K562 (cell line): ENCODE measurements at regions not wholly inside any gene's neighbourhood (a gene's known extent, or its start where the extent isn't known, plus 50 kb on each side); places are given as distances from the start of the nearest gene placed in this dataset.
A peak's percentile ranks its signal among the peaks of the same experiment; 100 is the strongest.

Source experiments
- ATAC-seq: fragments of 200-7000 bp; cut with Tn5 transposase; 3 replicates; pipeline ENCODE4 v1.9.1; 2020; ENCODE audit warnings: moderate library complexity
- BruUV-seq: library from RNA; stranded (reverse); fragments of 400-500 nt; replicated peaks from 2 replicates; lab custom pipeline; 2021; lab: Mats Ljungman, UMichigan
- CTCF ChIA-PET: fragments of 300-600 bp; formaldehyde crosslinking; extraction: SDS; loops from one replicate; lab custom pipeline; 2021; ENCODE audit warnings: low intra/inter-chr PET ratio; lab: Yijun Ruan, JAX
- POLR2A ChIA-PET: fragments of 300-600, 350-650 bp; sonication (Branson Sonifier 250); formaldehyde crosslinking; extraction: SDS; loops from one replicate; lab custom pipeline; 2021; ENCODE audit warnings: antibody characterized with exemption, inconsistent platforms; lab: Yijun Ruan, JAX
- DNase-seq, 4 experiments: peaks; one replicate each; pipeline versions ENCODE4 v3.0.0 to v3.0.0-alpha.2; 2011 to 2018; ENCODE audit warnings: low spot score in 3 of 4, mixed read lengths in 3 of 4; ENCODE audit errors: extremely low read depth in 1 of 4
- FAIRE-seq: peaks from 2 replicates; lab custom pipeline; 2011; peaks lifted over from hg19 to GRCh38; lab: Jason Lieb, UNC
- H2AFZ ChIP-seq: 2 replicates; pipeline ENCODE4 v1.6.0; 2011; ENCODE audit warnings: low read depth, low read length, control low read depth, inconsistent platforms
- H3K27ac ChIP-seq: fragments of 200-600 bp; 3 replicates; pipeline ENCODE4 v1.8.0; 2011; ENCODE audit warnings: low read depth, mild to moderate bottlenecking, control low read depth, inconsistent platforms, low read length, moderate library complexity, mixed read lengths; ENCODE audit errors: extremely low read depth
- H3K27me3 ChIP-seq, 2 experiments: fragments of 300-600 bp in 1 of 2; 2 replicates in 1 of 2; 3 replicates in 1 of 2; pipeline versions ENCODE4 v1.6.0 to v1.8.0; 2011; ENCODE audit warnings: inconsistent platforms in 2 of 2, low read length in 2 of 2, mild to moderate bottlenecking in 1 of 2, mixed read lengths in 1 of 2, moderate library complexity in 1 of 2; ENCODE audit not compliant: control insufficient read depth in 2 of 2, insufficient read depth in 2 of 2
- H3K36me3 ChIP-seq: fragments of 300-600 bp; 3 replicates; pipeline ENCODE4 v1.8.0; 2011; ENCODE audit warnings: mild to moderate bottlenecking, low read length, inconsistent platforms; ENCODE audit not compliant: control insufficient read depth, insufficient read depth
- H3K4me1 ChIP-seq, 2 experiments: fragments of 200-600 bp in 1 of 2; replicated peaks in 1 of 2; 2 replicates in 1 of 2; 3 replicates in 1 of 2; pipeline versions ENCODE4 v1.5.1 to v1.8.0; 2011; ENCODE audit warnings: inconsistent platforms in 2 of 2, low read length in 2 of 2, mild to moderate bottlenecking in 1 of 2, mixed read lengths in 1 of 2, moderate library complexity in 1 of 2; ENCODE audit not compliant: control insufficient read depth in 2 of 2, insufficient read depth in 2 of 2
- H3K4me2 ChIP-seq: 2 replicates; pipeline ENCODE4 v1.6.1; 2011; ENCODE audit warnings: low read length, control low read depth, inconsistent platforms, mixed read lengths; ENCODE audit not compliant: insufficient read depth
- H3K4me3 ChIP-seq: fragments of 200-600 bp; sonication (generic), shearing (Covaris generic); 2 replicates; pipeline ENCODE4 v1.5.1; 2016; ENCODE audit warnings: control low read depth, inconsistent platforms
- H3K79me2 ChIP-seq: fragments of 200-600 bp; 3 replicates; pipeline ENCODE4 v1.8.0; 2011; ENCODE audit warnings: low read length, inconsistent platforms; ENCODE audit not compliant: control insufficient read depth, insufficient read depth
- H3K9ac ChIP-seq, 2 experiments: 2 replicates each; pipeline versions ENCODE4 v1.6.0 to v1.6.1; 2011; ENCODE audit warnings: low read depth in 2 of 2, low read length in 2 of 2, control low read depth in 1 of 2, inconsistent platforms in 1 of 2, mild to moderate bottlenecking in 1 of 2, mixed read lengths in 1 of 2; ENCODE audit not compliant: insufficient read depth in 1 of 2
- H3K9me1 ChIP-seq: one replicate; pipeline ENCODE4 v1.6.0; 2011; ENCODE audit warnings: inconsistent platforms, mild to moderate bottlenecking, low read length, moderate library complexity; ENCODE audit not compliant: control insufficient read depth, insufficient read depth
- H3K9me3 ChIP-seq: replicated peaks from 2 replicates; pipeline ENCODE4 v1.5.1; 2011; ENCODE audit warnings: low read depth, low read length, inconsistent platforms; ENCODE audit not compliant: control insufficient read depth, insufficient read depth
- H4K20me1 ChIP-seq: replicated peaks from 2 replicates; pipeline ENCODE4 v1.6.1; 2011; ENCODE audit warnings: low read length, inconsistent platforms, mixed read lengths; ENCODE audit not compliant: control insufficient read depth, insufficient read depth
- C11orf30 ChIP-seq: fragments of 450-650 bp; IDR thresholded peaks from 2 replicates; pipeline ENCODE4 v1.6.1; 2016; ENCODE audit warnings: low read depth, mild to moderate bottlenecking
- MAFF ChIP-seq: IDR thresholded peaks from 2 replicates; pipeline ENCODE4 v1.6.1; 2012; ENCODE audit warnings: low read length, improper control_type of control experiment
- MAFG ChIP-seq: fragments of 450-650 bp; conservative IDR thresholded peaks from 2 replicates; pipeline ENCODE4 v1.6.1; 2016; ENCODE audit warnings: missing genetic modification characterization, missing compliant biosample characterization
- MAFK ChIP-seq: IDR thresholded peaks from 2 replicates; pipeline ENCODE4 v1.6.1; 2011; ENCODE audit warnings: low read length, improper control_type of control experiment
- SRF ChIP-seq, 2 experiments: fragments of 250-450, 450-650 bp in 1 of 2; sonication (Bioruptor Pico) in 1 of 2; sonication (generic) in 1 of 2; formaldehyde crosslinking; IDR thresholded peaks; 2 replicates each; pipeline versions ENCODE4 v1.5.0 to v1.5.1; 2020 to 2022; ENCODE audit warnings: mild to moderate bottlenecking in 1 of 2, missing genetic modification reagents in 1 of 2
- TCF3 ChIP-seq: sonication (generic); formaldehyde crosslinking; IDR thresholded peaks from 2 replicates; pipeline ENCODE4 v1.4.0; 2020; ENCODE audit warnings: mild to moderate bottlenecking, missing genetic modification reagents
- ZNF316 ChIP-seq: fragments of 450-650 bp; IDR thresholded peaks from 2 replicates; pipeline ENCODE4 v1.6.1; 2016
- WGBS: fragments of 100-300 bp; shearing (Covaris generic); methylation state at CpG from one replicate; pipeline ENCODE4 v1.1.6; 2016; ENCODE audit warnings: low coverage, mixed read lengths; ENCODE audit not compliant: insufficient coverage; ENCODE audit errors: missing lambda C conversion rate; 5-methylcytosine and 5-hydroxymethylcytosine counted together
- in situ Hi-C: fragments of 300-500 bp; cut with MboI; formaldehyde crosslinking; loops from 4 replicates; pipeline ENCODE4 v1.15.0; 2018; ENCODE audit warnings: inconsistent platforms, mixed read lengths
- intact Hi-C: fragments of 100-400 bp; cut with micrococcal nuclease; formaldehyde crosslinking; loops from 2 replicates; pipeline ENCODE4 v1.14.2; 2022

GRCh38 chr5:143871672-143872071 is 59.7 kb downstream of the HMHB1 start:
- H2AFZ ChIP-seq, result no peak overlapping the region
- H4K20me1 ChIP-seq, result no peaks in the 10 kb centered on the region
- H3K4me3 ChIP-seq, result no peak overlapping the region
- DNase-seq (no peak), FAIRE-seq (no peak)
- POLR2A ChIA-PET, result no interaction called here
- 0% methylated on average over 2 of the region's 2 CpGs for WGBS
- intact Hi-C loops, result no loop called here
- H3K4me2 ChIP-seq, result no peak overlapping the region
- H3K27me3 ChIP-seq, result no peaks in the 10 kb centered on the region
- no peak for TF ChIP-seq TCF3
- TF ChIP-seq, all 486 proteins: peak for 0
- Histone ChIP-seq H3K9me1 (no peaks in the 10 kb centered on the region), H3K27ac (no peak overlapping the region), H3K79me2 (no peaks in the 10 kb centered on the region), H3K9me3 (no peaks in the 10 kb centered on the region), H3K36me3 (no peaks in the 10 kb centered on the region), H3K9ac (no peak overlapping the region), H3K4me1 (no peaks in the 10 kb centered on the region)
- in situ Hi-C loops, result no loop called here
- CTCF ChIA-PET, result no interaction called here
- no TSS peak for BruUV-seq
- no peak for ATAC-seq

DNA sequence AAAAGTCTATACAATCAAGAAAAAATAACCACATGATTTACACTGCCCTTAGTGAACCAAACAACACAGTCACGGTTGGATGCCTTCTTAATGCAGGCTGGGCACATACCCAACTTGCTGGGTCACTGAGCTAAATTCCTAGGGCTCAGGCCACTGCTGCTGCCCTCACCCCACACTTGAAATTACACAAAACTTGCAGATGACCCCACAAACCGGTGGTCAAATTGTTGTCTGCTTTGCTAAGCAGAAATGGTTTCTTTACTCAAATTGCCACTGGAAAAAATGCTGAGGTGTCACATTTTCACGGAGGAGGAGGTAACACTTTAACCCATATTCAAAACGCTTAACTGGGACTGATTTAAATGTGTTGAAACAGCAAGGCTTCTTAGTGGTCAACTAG is 62.4 kb downstream of the HMHB1 start:
- no peak for TF ChIP-seq SRF (CRISPR knock-in tag; IDR thresholded peaks at IDR 0.05)
- TF ChIP-seq MAFK, result peak; percentile 80
- TF ChIP-seq ZNF316, result peak; percentile 83
- peak; percentile 50; the same call in 1 of the 2 replicates for TF ChIP-seq C11orf30
- TF ChIP-seq MAFG (tag), result peak; percentile 72
- TF ChIP-seq MAFF, result peak; percentile 82
- TF ChIP-seq, all 486 proteins: peak for 5
- Histone ChIP-seq H4K20me1 (no peaks in the 10 kb centered on the region), H3K9me3 (no peaks in the 10 kb centered on the region), H3K9ac (no peak overlapping the region), H3K4me2 (no peak overlapping the region), H3K27me3 (no peaks in the 10 kb centered on the region), H3K27ac (no peak overlapping the region), H2AFZ (no peak overlapping the region), H3K4me3 (no peak overlapping the region), H3K36me3 (no peaks in the 10 kb centered on the region), H3K79me2 (no peaks in the 10 kb centered on the region), H3K9me1 (no peaks in the 10 kb centered on the region), H3K4me1 (no peaks in the 10 kb centered on the region)
- in situ Hi-C loops (no loop called here), intact Hi-C loops (no loop called here)
- DNase-seq (no peak), FAIRE-seq (no peak), ATAC-seq (no peak)
- ChIA-PET CTCF (no interaction called here), POLR2A (no interaction called here)
- WGBS, result 0% methylated on average over 4 of the region's 4 CpGs
- BruUV-seq, result no TSS peak
